Adrenal gland (tissue), 9 donors: ENCODE measurements at regions not wholly inside any gene's neighbourhood (a gene's known extent, or its start where the extent isn't known, plus 50 kb on each side); places are given as distances from the start of the nearest gene placed in this dataset.
"Not testable (repeated sequence)": the region's sequence is repeated elsewhere in the genome, so short reads cannot be mapped to it uniquely, and the experiment has no call there.

Source experiments
- DNase-seq, 7 donors: peaks; one replicate each; pipeline ENCODE4 v3.0.0-alpha.2; 2019 to 2020
- H3K27ac ChIP-seq, 5 donors: fragments of 200-600 bp; sonication (generic) in 4 of 5; 1 replicate in 3 of 5; 2 replicates in 2 of 5; pipeline versions ENCODE4 v1.5.1 to v1.8.0; 2016 to 2020; ENCODE audit warnings: mild to moderate bottlenecking in 1 of 5
- H3K27me3 ChIP-seq: fragments of 200-600 bp; 2 replicates; pipeline ENCODE4 v1.8.0; 2021
- H3K36me3 ChIP-seq, 2 donors: fragments of 200-600 bp; replicated peaks in 1 of 2; 1 replicate in 1 of 2; 2 replicates in 1 of 2; pipeline versions ENCODE4 v1.5.1 to v1.8.0; 2018 to 2022
- H3K4me1 ChIP-seq, 2 donors: fragments of 200-600 bp; replicated peaks in 1 of 2; 1 replicate in 1 of 2; 2 replicates in 1 of 2; pipeline versions ENCODE4 v1.5.1 to v1.8.0; 2018 to 2021
- H3K4me3 ChIP-seq, 4 donors: fragments of 200-600 bp; sonication (generic) in 3 of 4; one replicate each; pipeline ENCODE4 v1.5.1; 2016 to 2018
- H3K9me3 ChIP-seq, 3 donors: fragments of 200-600 bp; sonication (generic) in 1 of 3; replicated peaks in 1 of 3; 1 replicate in 2 of 3; 2 replicates in 1 of 3; pipeline versions ENCODE4 v1.5.1 to v1.8.0; 2016 to 2021
- CTCF ChIP-seq, 6 experiments: fragments of 450-650 bp in 4 of 6; fragments of 200-600 bp in 2 of 6; sonication (generic) in 1 of 6; IDR thresholded peaks; 1 replicate in 5 of 6; 2 replicates in 1 of 6; pipeline versions ENCODE4 v1.5.1 to v1.8.0; 2016 to 2021; ENCODE audit warnings: antibody characterized with exemption in 6 of 6, mild to moderate bottlenecking in 2 of 6, moderate library complexity in 1 of 6
- POLR2A ChIP-seq, 2 donors: fragments of 450-650 bp; IDR thresholded peaks; one replicate each; pipeline ENCODE4 v1.6.1; 2017; ENCODE audit warnings: antibody characterized with exemption in 2 of 2, mild to moderate bottlenecking in 2 of 2, moderate library complexity in 1 of 2
- WGBS, 4 donors: extraction: QIAGEN DNeasy Blood & Tissue Kit in 2 of 4; methylation state at CpG; one replicate each; pipeline versions ENCODE4 v1.1.5 to v1.1.7; 2013 to 2017; 5-methylcytosine and 5-hydroxymethylcytosine counted together
- intact Hi-C, 2 donors: fragments of 100-400 bp; cut with DNase I; formaldehyde crosslinking; loops; one replicate each; pipeline versions ENCODE4 v1.14.1 to v1.15.0; 2022 to 2023
- donor health status: healthy with polysubstance abuse.
- donor health status: Bipolar disorder and iron deficiency.
- donor health status: DM: yes; HTN: yes; CAD: no.
- donor health status: DM: no; HTN: no; CAD: no.
- donor health status: DM: no; HTN: no; CAD: no.

DNA sequence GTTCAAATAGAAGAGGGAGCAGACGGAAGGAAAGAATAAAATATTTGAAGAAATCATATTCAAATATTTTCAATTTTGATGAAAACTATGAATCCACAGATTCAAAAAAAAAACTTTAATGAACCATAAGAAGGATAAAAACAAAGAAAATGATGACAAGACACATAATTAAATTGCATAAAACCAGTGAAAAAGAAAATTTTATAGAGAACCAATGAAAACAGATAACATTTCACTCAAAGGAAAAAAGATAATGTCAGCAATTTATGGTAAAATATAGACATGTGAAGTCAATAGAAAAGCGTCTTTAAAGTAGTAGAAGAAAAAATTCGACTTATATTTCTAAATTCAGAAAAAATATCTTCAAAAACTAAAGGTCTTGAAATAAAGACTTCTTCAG is 546.5 kb upstream of the ATXN7L3B start:
- no peak overlapping the region for H3K4me3 ChIP-seq
- H3K9me3 ChIP-seq: peaks cover 0 to 5% (median 0%) of the 10 kb centered on the region in 3 donors
- H3K36me3 ChIP-seq: no peaks in the 10 kb centered on the region
- no peak for TF ChIP-seq POLR2A (IDR thresholded peaks at IDR 0.05)
- TF ChIP-seq CTCF (IDR thresholded peaks at IDR 0.05): no peak
- H3K4me1 ChIP-seq: no peaks in the 10 kb centered on the region
- DNase-seq: no peak
- no peaks in the 10 kb centered on the region for H3K27me3 ChIP-seq
- WGBS, 4 donors: 54 to 67% (median 61%) methylated on average over 3 of the region's 3 CpGs
- no peak overlapping the region for H3K27ac ChIP-seq
- intact Hi-C loops: no loop called here

GRCh38 chr12:73998894-73999293 is 538.7 kb upstream of the ATXN7L3B start:
- Histone ChIP-seq H3K27ac (no peak overlapping the region), H3K9me3 (no peaks in the 10 kb centered on the region), H3K36me3 (no peaks in the 10 kb centered on the region), H3K27me3 (no peaks in the 10 kb centered on the region), H3K4me3 (no peak overlapping the region), H3K4me1 (no peaks in the 10 kb centered on the region)
- TF ChIP-seq POLR2A (IDR thresholded peaks at IDR 0.05) (no peak), CTCF (IDR thresholded peaks at IDR 0.05) (no peak)
- WGBS, 4 donors: 63 to 78% (median 73%) methylated on average over 1 of the region's 1 CpG
- intact Hi-C loops: no loop called here
- DNase-seq: no peak

DNA sequence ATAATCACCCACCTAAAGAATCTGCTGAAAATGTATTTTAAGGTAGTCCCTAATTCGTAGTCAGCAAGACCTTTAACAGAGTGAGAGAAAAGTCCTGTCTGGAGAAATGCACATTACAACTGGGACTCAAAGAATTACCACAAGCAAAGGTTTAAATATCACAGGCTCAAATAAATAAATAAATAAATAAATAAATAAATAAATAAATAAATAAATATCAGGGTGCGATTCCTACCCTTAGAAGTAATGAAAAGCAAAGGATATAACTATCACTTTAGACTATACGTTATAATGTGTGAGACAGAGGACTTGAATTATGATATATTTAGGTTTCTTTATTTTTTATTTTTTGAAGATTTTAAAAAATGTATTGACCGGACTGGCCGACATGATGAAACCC is 522.5 kb upstream of the ATXN7L3B start:
- H3K4me1 ChIP-seq: no peaks in the 10 kb centered on the region
- no peaks in the 10 kb centered on the region for H3K27me3 ChIP-seq
- no peaks in the 10 kb centered on the region for H3K36me3 ChIP-seq
- no peak overlapping the region for H3K4me3 ChIP-seq
- WGBS, 4 donors: 81 to 93% (median 83%) methylated on average over 5 of the region's 5 CpGs
- no peak for DNase-seq
- TF ChIP-seq POLR2A (IDR thresholded peaks at IDR 0.05) (no peak), CTCF (IDR thresholded peaks at IDR 0.05) (no peak)
- H3K27ac ChIP-seq: no peak overlapping the region
- H3K9me3 ChIP-seq: no peaks in the 10 kb centered on the region
- intact Hi-C loops: no loop called here

- DNase-seq, H3K27me3 ChIP-seq, H3K27ac ChIP-seq, H3K36me3 ChIP-seq, H3K9me3 ChIP-seq, intact Hi-C loops, H3K4me3 ChIP-seq, H3K4me1 ChIP-seq: not testable (repeated sequence)
- WGBS, 4 donors: 89 to 97% (median 91%) methylated on average over 5 of the region's 5 CpGs
Measured at GRCh38 chr12:74016324-74016723, 521.3 kb upstream of the ATXN7L3B start.

DNA sequence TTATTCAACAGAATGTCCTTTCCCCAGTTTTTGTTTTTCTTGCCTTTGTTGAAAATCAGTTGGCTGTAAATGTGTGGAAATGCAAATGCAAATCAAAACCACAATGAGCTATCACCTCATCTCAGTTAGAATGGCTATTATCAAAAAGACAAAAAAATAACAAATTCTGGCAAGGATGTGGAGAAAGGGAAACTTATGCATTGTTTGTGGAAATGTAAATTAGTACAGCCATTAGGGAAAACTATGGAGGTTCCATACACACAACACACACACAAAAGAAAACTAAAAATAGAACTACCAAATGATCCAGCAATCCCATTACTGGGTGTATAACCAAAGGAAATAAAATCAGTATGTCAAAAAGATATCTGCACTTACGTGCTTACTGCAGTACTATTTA is 518.8 kb upstream of the ATXN7L3B start:
- H3K4me1 ChIP-seq: no peaks in the 10 kb centered on the region
- H3K9me3 ChIP-seq: no peaks in the 10 kb centered on the region
- DNase-seq: no peak
- H3K36me3 ChIP-seq: no peaks in the 10 kb centered on the region
- 67 to 80% (median 75%) methylated on average over 1 of the region's 1 CpG for WGBS, 4 donors
- no peak overlapping the region for H3K27ac ChIP-seq
- intact Hi-C loops: no loop called here
- no peak overlapping the region for H3K4me3 ChIP-seq
- no peak for TF ChIP-seq POLR2A (IDR thresholded peaks at IDR 0.05)
- no peak for TF ChIP-seq CTCF (IDR thresholded peaks at IDR 0.05)
- no peaks in the 10 kb centered on the region for H3K27me3 ChIP-seq
